HEK293 (cell line): ENCODE measurements at regions not wholly inside any gene's neighbourhood (a gene's known extent, or its start where the extent isn't known, plus 50 kb on each side); places are given as distances from the start of the nearest gene placed in this dataset.

Experiments used
- ATF2 ChIP-seq: fragments of 450-650 bp; formaldehyde crosslinking; IDR thresholded peaks from 2 replicates; pipeline ENCODE4 v1.5.1; 2016; ENCODE audit warnings: missing biosample characterization, missing genetic modification characterization, low read depth
- IKZF3 ChIP-seq: fragments of 450-650 bp; IDR thresholded peaks from 2 replicates; pipeline ENCODE4 v1.5.0; 2018; ENCODE audit warnings: missing biosample characterization, mild to moderate bottlenecking, missing genetic modification characterization, moderate library complexity
- PRDM1 ChIP-seq: fragments of 450-650 bp; formaldehyde crosslinking; IDR thresholded peaks from 2 replicates; pipeline ENCODE4; 2016; ENCODE audit warnings: missing biosample characterization, missing genetic modification characterization
- TCF7L2 ChIP-seq: IDR thresholded peaks from 2 replicates; pipeline ENCODE4 v1.6.1; 2011; ENCODE audit warnings: low read depth, mild to moderate bottlenecking, inconsistent platforms, low read length, moderate library complexity, borderline replicate concordance
- ZNF133 ChIP-seq: fragments of 450-650 bp; formaldehyde crosslinking; IDR thresholded peaks from 2 replicates; pipeline ENCODE4 v1.5.1; 2016; ENCODE audit warnings: missing biosample characterization, missing genetic modification characterization
- ZNF24 ChIP-seq: fragments of 450-650 bp; formaldehyde crosslinking; IDR thresholded peaks from 2 replicates; pipeline ENCODE4 v1.5.1; 2016; ENCODE audit warnings: missing biosample characterization, missing genetic modification characterization
- ZNF274 ChIP-seq, 2 experiments: fragments of 200-500 bp in 1 of 2; fragments of 450-650 bp in 1 of 2; sonication (Bioruptor generic) in 1 of 2; formaldehyde crosslinking in 1 of 2; IDR thresholded peaks; 2 replicates each; pipeline versions ENCODE4 v1.5.1 to v1.6.1; 2014 to 2016; ENCODE audit warnings: borderline replicate concordance in 1 of 2, inconsistent platforms in 1 of 2, low read length in 1 of 2, missing biosample characterization in 1 of 2, missing genetic modification characterization in 1 of 2
- ZNF792 ChIP-seq: fragments of 450-650 bp; formaldehyde crosslinking; IDR thresholded peaks from 2 replicates; pipeline ENCODE4 v1.5.1; 2016; ENCODE audit warnings: missing biosample characterization, missing genetic modification characterization
- TF ChIP-seq, protein P1 (sequence below): fragments of 450-650 bp; formaldehyde crosslinking; IDR thresholded peaks from 2 replicates; pipeline ENCODE4 v1.5.1; 2016; ENCODE audit warnings: missing biosample characterization, missing genetic modification characterization
- TF ChIP-seq, protein P2 (sequence below): fragments of 450-650 bp; formaldehyde crosslinking; IDR thresholded peaks from 2 replicates; pipeline ENCODE4 v1.5.1; 2016; ENCODE audit warnings: missing biosample characterization, missing genetic modification characterization

- TF ChIP-seq ZNF24 (tag by site-specific recombination) (no peak), TCF7L2 (no peak), ATF2 (tag by site-specific recombination) (no peak), PRDM1 (tag by site-specific recombination) (no peak), ZNF133 (no peak), ZNF274 (IDR thresholded peaks at IDR 0.05; ENCODE audit: low read length) (no peak), ZNF274 (tag by site-specific recombination; IDR thresholded peaks at IDR 0.05; ENCODE audit: borderline replicate concordance) (no peak), ZNF792 (tag by site-specific recombination) (no peak), IKZF3 (tag by site-specific recombination) (no peak)
- TF ChIP-seq, protein P1, sequence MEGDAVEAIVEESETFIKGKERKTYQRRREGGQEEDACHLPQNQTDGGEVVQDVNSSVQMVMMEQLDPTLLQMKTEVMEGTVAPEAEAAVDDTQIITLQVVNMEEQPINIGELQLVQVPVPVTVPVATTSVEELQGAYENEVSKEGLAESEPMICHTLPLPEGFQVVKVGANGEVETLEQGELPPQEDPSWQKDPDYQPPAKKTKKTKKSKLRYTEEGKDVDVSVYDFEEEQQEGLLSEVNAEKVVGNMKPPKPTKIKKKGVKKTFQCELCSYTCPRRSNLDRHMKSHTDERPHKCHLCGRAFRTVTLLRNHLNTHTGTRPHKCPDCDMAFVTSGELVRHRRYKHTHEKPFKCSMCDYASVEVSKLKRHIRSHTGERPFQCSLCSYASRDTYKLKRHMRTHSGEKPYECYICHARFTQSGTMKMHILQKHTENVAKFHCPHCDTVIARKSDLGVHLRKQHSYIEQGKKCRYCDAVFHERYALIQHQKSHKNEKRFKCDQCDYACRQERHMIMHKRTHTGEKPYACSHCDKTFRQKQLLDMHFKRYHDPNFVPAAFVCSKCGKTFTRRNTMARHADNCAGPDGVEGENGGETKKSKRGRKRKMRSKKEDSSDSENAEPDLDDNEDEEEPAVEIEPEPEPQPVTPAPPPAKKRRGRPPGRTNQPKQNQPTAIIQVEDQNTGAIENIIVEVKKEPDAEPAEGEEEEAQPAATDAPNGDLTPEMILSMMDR = no peak
- TF ChIP-seq, protein P2, sequence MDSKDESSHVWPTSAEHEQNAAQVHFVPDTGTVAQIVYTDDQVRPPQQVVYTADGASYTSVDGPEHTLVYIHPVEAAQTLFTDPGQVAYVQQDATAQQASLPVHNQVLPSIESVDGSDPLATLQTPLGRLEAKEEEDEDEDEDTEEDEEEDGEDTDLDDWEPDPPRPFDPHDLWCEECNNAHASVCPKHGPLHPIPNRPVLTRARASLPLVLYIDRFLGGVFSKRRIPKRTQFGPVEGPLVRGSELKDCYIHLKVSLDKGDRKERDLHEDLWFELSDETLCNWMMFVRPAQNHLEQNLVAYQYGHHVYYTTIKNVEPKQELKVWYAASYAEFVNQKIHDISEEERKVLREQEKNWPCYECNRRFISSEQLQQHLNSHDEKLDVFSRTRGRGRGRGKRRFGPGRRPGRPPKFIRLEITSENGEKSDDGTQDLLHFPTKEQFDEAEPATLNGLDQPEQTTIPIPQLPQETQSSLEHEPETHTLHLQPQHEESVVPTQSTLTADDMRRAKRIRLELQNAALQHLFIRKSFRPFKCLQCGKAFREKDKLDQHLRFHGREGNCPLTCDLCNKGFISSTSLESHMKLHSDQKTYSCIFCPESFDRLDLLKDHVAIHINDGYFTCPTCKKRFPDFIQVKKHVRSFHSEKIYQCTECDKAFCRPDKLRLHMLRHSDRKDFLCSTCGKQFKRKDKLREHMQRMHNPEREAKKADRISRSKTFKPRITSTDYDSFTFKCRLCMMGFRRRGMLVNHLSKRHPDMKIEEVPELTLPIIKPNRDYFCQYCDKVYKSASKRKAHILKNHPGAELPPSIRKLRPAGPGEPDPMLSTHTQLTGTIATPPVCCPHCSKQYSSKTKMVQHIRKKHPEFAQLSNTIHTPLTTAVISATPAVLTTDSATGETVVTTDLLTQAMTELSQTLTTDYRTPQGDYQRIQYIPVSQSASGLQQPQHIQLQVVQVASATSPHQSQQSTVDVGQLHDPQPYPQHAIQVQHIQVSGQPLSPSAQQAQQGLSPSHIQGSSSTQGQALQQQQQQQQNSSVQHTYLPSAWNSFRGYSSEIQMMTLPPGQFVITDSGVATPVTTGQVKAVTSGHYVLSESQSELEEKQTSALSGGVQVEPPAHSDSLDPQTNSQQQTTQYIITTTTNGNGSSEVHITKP (tag by site-specific recombination) = no peak
Measured at GRCh38 chr3:117103675-117104074, 394.1 kb downstream of the TUSC7 start.
